Lung (tissue), 11 donors: ENCODE measurements at regions not wholly inside any gene's neighbourhood (a gene's known extent, or its start where the extent isn't known, plus 50 kb on each side); places are given as distances from the start of the nearest gene placed in this dataset.

Source experiments
- ATAC-seq: fragments of 200-7000 bp; cut with Tn5 transposase; one replicate; pipeline ENCODE4 v1.9.1; 2020; ENCODE audit warnings: moderate number of reproducible peaks; ENCODE audit not compliant: insufficient read depth, low FRiP score
- DNase-seq, 3 donors: peaks; one replicate each; pipeline ENCODE4 v3.0.0-alpha.2; 2013 to 2017
- H3K27ac ChIP-seq, 2 donors: one replicate each; pipeline ENCODE4 v1.5.1; 2013; ENCODE audit warnings: mild to moderate bottlenecking in 2 of 2, moderate library complexity in 2 of 2, control low read depth in 1 of 2, inconsistent platforms in 1 of 2, low read depth in 1 of 2, low read length in 1 of 2
- H3K27me3 ChIP-seq, 3 donors: one replicate each; pipeline ENCODE4 v1.5.1; 2013; ENCODE audit warnings: low read length in 2 of 3; ENCODE audit not compliant: control insufficient read depth in 3 of 3, insufficient read depth in 3 of 3
- H3K36me3 ChIP-seq, 4 donors: one replicate each; pipeline ENCODE4 v1.5.1; 2013; ENCODE audit warnings: low read length in 4 of 4, mild to moderate bottlenecking in 1 of 4, moderate library complexity in 1 of 4; ENCODE audit not compliant: control insufficient read depth in 4 of 4, insufficient read depth in 4 of 4
- H3K4me1 ChIP-seq, 5 donors: one replicate each; pipeline ENCODE4 v1.5.1; 2013; ENCODE audit warnings: low read length in 5 of 5, mild to moderate bottlenecking in 2 of 5, moderate library complexity in 1 of 5; ENCODE audit not compliant: control insufficient read depth in 5 of 5, insufficient read depth in 5 of 5
- H3K4me3 ChIP-seq: one replicate; pipeline ENCODE4 v1.5.1; 2013; ENCODE audit warnings: mild to moderate bottlenecking, control low read depth, moderate library complexity
- H3K9ac ChIP-seq, 2 donors: one replicate each; pipeline ENCODE4 v1.5.1; 2013; ENCODE audit warnings: low read length in 2 of 2, control low read depth in 1 of 2; ENCODE audit not compliant: insufficient read depth in 1 of 2
- H3K9me3 ChIP-seq, 4 donors: one replicate each; pipeline ENCODE4 v1.5.1; 2013; ENCODE audit warnings: low read length in 3 of 4, mild to moderate bottlenecking in 1 of 4, moderate library complexity in 1 of 4; ENCODE audit not compliant: control insufficient read depth in 4 of 4, insufficient read depth in 3 of 4
- CTCF ChIP-seq: IDR thresholded peaks from 2 replicates; pipeline ENCODE4 v1.5.1; 2012; ENCODE audit warnings: mild to moderate bottlenecking; ENCODE audit errors: control extremely low read depth, extremely low read depth
- WGBS, 2 donors: extraction: QIAGEN DNeasy Blood & Tissue Kit; methylation state at CpG; one replicate each; pipeline ENCODE4 v1.1.7; 2013; 5-methylcytosine and 5-hydroxymethylcytosine counted together
- donor health status: control.
- donor health status: control.
- donor health status: Bipolar disorder and iron deficiency.
- donor health status: healthy.
- donor health status: DM: yes; HTN: yes; CAD: no.

- H3K9ac ChIP-seq = no peak overlapping the region
- TF ChIP-seq CTCF = no peak
- H3K27me3 ChIP-seq = no peaks in the 10 kb centered on the region
- H3K9me3 ChIP-seq = no peaks in the 10 kb centered on the region
- H3K27ac ChIP-seq = no peak overlapping the region
- 84 to 92% methylated on average over 2 of the region's 2 CpGs for WGBS, 2 donors
- no peak overlapping the region for H3K4me3 ChIP-seq
- no peak for ATAC-seq
- peaks cover 0 to 2% (median 0%) of the 10 kb centered on the region in 5 donors for H3K4me1 ChIP-seq
- no peak for DNase-seq
- no peaks in the 10 kb centered on the region for H3K36me3 ChIP-seq
These were observed 167.1 kb upstream of the ATXN1 start for GRCh38 chr6:16928387-16928786.

- WGBS, 2 donors = 91 to 98% methylated on average over 1 of the region's 1 CpG
- no peak for TF ChIP-seq CTCF
- H3K4me1 ChIP-seq = peaks cover 0 to 2% (median 0%) of the 10 kb centered on the region in 5 donors
These were observed 165.9 kb upstream of the ATXN1 start for GRCh38 chr6:16927205-16927604.

DNA sequence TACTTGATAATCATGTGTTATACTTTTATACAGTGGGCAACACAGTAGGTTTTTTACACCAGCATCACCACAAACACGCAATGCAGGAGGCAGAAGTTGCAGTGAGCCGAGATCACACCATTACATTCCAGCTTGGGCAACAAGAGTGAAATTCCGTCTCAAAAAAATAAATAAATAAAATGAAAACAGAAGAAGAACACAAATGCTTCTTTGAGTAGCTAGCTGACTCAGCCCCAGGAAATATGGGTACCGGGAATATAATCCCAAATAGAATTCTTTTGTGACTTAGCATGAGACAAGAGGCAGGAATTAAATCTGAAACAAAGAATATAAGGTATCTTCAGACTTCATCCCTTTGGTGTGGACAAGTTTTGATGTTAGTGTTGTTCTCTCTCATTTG, 164.2 kb upstream of the ATXN1 start:
- Histone ChIP-seq H3K4me1 (peaks cover 0 to 2% (median 0%) of the 10 kb centered on the region in 5 donors), H3K27ac (no peak overlapping the region), H3K4me3 (no peak overlapping the region), H3K9ac (no peak overlapping the region), H3K36me3 (no peaks in the 10 kb centered on the region), H3K27me3 (no peaks in the 10 kb centered on the region), H3K9me3 (no peaks in the 10 kb centered on the region)
- no peak for DNase-seq
- TF ChIP-seq CTCF = no peak
- WGBS, 2 donors = 89 to 95% methylated on average over 4 of the region's 4 CpGs
- no peak for ATAC-seq

More at GRCh38 chr6:16927205-16927604, 165.9 kb upstream of the ATXN1 start:
- DNase-seq (no peak), ATAC-seq (no peak)
- Histone ChIP-seq H3K4me3 (no peak overlapping the region), H3K9me3 (no peaks in the 10 kb centered on the region), H3K27ac (no peak overlapping the region), H3K27me3 (no peaks in the 10 kb centered on the region), H3K36me3 (no peaks in the 10 kb centered on the region), H3K9ac (no peak overlapping the region)

DNA sequence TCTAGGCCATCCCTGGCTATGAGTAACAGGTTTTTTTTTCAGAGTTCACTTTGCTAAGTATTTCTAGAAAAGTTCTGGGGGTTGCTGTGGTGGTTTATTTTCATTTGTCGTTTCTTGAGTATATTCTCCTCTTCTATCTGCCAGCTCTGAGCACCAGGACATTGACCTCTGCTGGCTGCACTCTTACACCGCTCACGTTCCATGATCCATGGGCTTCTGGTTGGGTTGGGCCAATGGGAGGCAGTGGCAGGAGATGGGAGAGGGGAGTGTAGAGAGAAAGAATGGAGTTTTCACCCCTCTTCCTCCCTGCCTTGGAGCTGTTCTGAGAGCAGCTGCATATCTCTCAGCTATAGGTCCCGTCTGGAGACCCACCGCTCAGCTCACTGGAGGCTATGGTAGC, 161.0 kb upstream of the ATXN1 start:
- no peak overlapping the region for H3K4me3 ChIP-seq
- H3K9ac ChIP-seq = no peak overlapping the region
- TF ChIP-seq CTCF = no peak
- H3K27ac ChIP-seq = no peak overlapping the region
- H3K27me3 ChIP-seq = no peaks in the 10 kb centered on the region
- no peaks in the 10 kb centered on the region for H3K4me1 ChIP-seq
- ATAC-seq = no peak
- no peaks in the 10 kb centered on the region for H3K9me3 ChIP-seq
- DNase-seq = no peak
- no peaks in the 10 kb centered on the region for H3K36me3 ChIP-seq
- WGBS, 2 donors = 73 to 77% methylated on average over 5 of the region's 5 CpGs
